OCI-LY1 (cell line): ENCODE measurements at regions not wholly inside any gene's neighbourhood (a gene's known extent, or its start where the extent isn't known, plus 50 kb on each side); places are given as distances from the start of the nearest gene placed in this dataset.
"Not testable (repeated sequence)": the region's sequence is repeated elsewhere in the genome, so short reads cannot be mapped to it uniquely, and the experiment has no call there.

ENCODE experiments used
- H2AFZ ChIP-seq: fragments of 200-600 bp; sonication (generic), shearing (Covaris generic); 2 replicates; pipeline ENCODE4 v1.6.0; 2014; ENCODE audit warnings: antibody characterized with exemption, mild to moderate bottlenecking, low read length
- H3F3A ChIP-seq: fragments of 200-600 bp; sonication (generic), shearing (Covaris generic); 2 replicates; pipeline ENCODE4 v1.6.0; 2014; ENCODE audit warnings: mild to moderate bottlenecking, antibody characterized with exemption, low read length, moderate library complexity; ENCODE audit not compliant: insufficient read depth
- H3K27ac ChIP-seq: fragments of 200-600 bp; sonication (generic); 2 replicates; pipeline ENCODE4 v1.5.1; 2014; ENCODE audit warnings: low read length, mixed run types, mild to moderate bottlenecking, low read depth; ENCODE audit not compliant: poor library complexity, severe bottlenecking
- H3K27me3 ChIP-seq: fragments of 200-600 bp; sonication (generic); 2 replicates; pipeline ENCODE4 v1.6.0; 2014; ENCODE audit warnings: antibody characterized with exemption, mild to moderate bottlenecking, low read length, moderate library complexity; ENCODE audit not compliant: insufficient read depth
- H3K36me3 ChIP-seq: fragments of 200-600 bp; sonication (generic); 2 replicates; pipeline ENCODE4 v1.6.1; 2014; ENCODE audit warnings: mild to moderate bottlenecking, antibody characterized with exemption, low read length, moderate library complexity, mixed read lengths; ENCODE audit not compliant: insufficient read depth
- H3K4me1 ChIP-seq: fragments of 200-600 bp; sonication (generic); 2 replicates; pipeline ENCODE4 v1.5.1; 2014; ENCODE audit warnings: mild to moderate bottlenecking, low read length, moderate library complexity; ENCODE audit not compliant: insufficient read depth, severe bottlenecking
- H3K4me2 ChIP-seq: fragments of 200-600 bp; sonication (generic), shearing (Covaris generic); 2 replicates; pipeline ENCODE4 v1.6.1; 2014; ENCODE audit warnings: low read length
- H3K4me3 ChIP-seq: fragments of 200-600 bp; sonication (generic); 2 replicates; pipeline ENCODE4 v1.5.1; 2014; ENCODE audit warnings: low read length, low read depth, mild to moderate bottlenecking, mixed read lengths; ENCODE audit not compliant: poor library complexity, severe bottlenecking
- H3K79me2 ChIP-seq: fragments of 200-600 bp; shearing (Covaris generic); 2 replicates; pipeline ENCODE4 v1.6.1; 2016; ENCODE audit warnings: mixed run types, low read length, mixed read lengths; ENCODE audit not compliant: insufficient read depth
- H3K9ac ChIP-seq: fragments of 200-600 bp; sonication (generic), shearing (Covaris generic); 2 replicates; pipeline ENCODE4 v1.6.1; 2014; ENCODE audit warnings: mild to moderate bottlenecking, low read length, mixed read lengths
- H3K9me2 ChIP-seq: fragments of 200-600 bp; sonication (generic), shearing (Covaris generic); 2 replicates; pipeline ENCODE4 v1.6.1; 2014; ENCODE audit warnings: low read depth, mild to moderate bottlenecking, low read length, mixed read lengths
- H3K9me3 ChIP-seq: fragments of 200-600 bp; shearing (Covaris generic); 2 replicates; pipeline ENCODE4 v1.6.1; 2014; ENCODE audit warnings: low read length, mixed read lengths
- H4K20me1 ChIP-seq: fragments of 200-600 bp; sonication (generic), shearing (Covaris generic); 2 replicates; pipeline ENCODE4 v1.6.0; 2016; ENCODE audit warnings: mild to moderate bottlenecking, low read length; ENCODE audit not compliant: insufficient read depth
- CTCF ChIP-seq: fragments of 200-600 bp; sonication (generic), shearing (Covaris generic); IDR thresholded peaks from 2 replicates; pipeline ENCODE4 v1.5.1; 2017; ENCODE audit warnings: mild to moderate bottlenecking, antibody characterized with exemption, low read length, moderate library complexity, mixed read lengths
- EZH2 ChIP-seq: fragments of 200-600 bp; sonication (generic), shearing (Covaris generic); IDR thresholded peaks from 2 replicates; pipeline ENCODE4 v1.8.0; 2017; ENCODE audit warnings: borderline replicate concordance, mixed run types, mild to moderate bottlenecking, antibody characterized with exemption, low read length, moderate library complexity, mixed read lengths

GRCh38 chr13:54248306-54248705 lies 1219.7 kb downstream of the OLFM4 start:
- no peaks in the 10 kb centered on the region for H4K20me1 ChIP-seq
- H3K4me1 ChIP-seq = no peaks in the 10 kb centered on the region
- no peak overlapping the region for H3K4me2 ChIP-seq
- H3K9ac ChIP-seq = no peak overlapping the region
- no peaks in the 10 kb centered on the region for H3F3A ChIP-seq
- no peak for TF ChIP-seq CTCF
- no peak for TF ChIP-seq EZH2
- H2AFZ ChIP-seq = no peak overlapping the region
- no peaks in the 10 kb centered on the region for H3K27me3 ChIP-seq
- H3K9me2 ChIP-seq = no peaks in the 10 kb centered on the region
- no peaks in the 10 kb centered on the region for H3K36me3 ChIP-seq
- H3K27ac ChIP-seq = no peak overlapping the region
- H3K9me3 ChIP-seq = no peaks in the 10 kb centered on the region
- H3K4me3 ChIP-seq = no peak overlapping the region
- no peaks in the 10 kb centered on the region for H3K79me2 ChIP-seq

- no peaks in the 10 kb centered on the region for H3K9me2 ChIP-seq
Observed at GRCh38 chr13:54261856-54262255, 1233.2 kb downstream of the OLFM4 start.

GRCh38 chr13:54263868-54264267 lies 1235.3 kb downstream of the OLFM4 start:
- TF ChIP-seq CTCF = no peak
- TF ChIP-seq EZH2 = no peak

More at GRCh38 chr13:54261856-54262255, 1233.2 kb downstream of the OLFM4 start:
- H3K79me2 ChIP-seq = no peaks in the 10 kb centered on the region
- H3K27ac ChIP-seq = no peak overlapping the region
- no peaks in the 10 kb centered on the region for H3K27me3 ChIP-seq
- H3K4me2 ChIP-seq = no peak overlapping the region
- H3K9me3 ChIP-seq = no peaks in the 10 kb centered on the region
- TF ChIP-seq CTCF = no peak
- no peak for TF ChIP-seq EZH2
- H4K20me1 ChIP-seq = no peaks in the 10 kb centered on the region
- no peak overlapping the region for H3K9ac ChIP-seq
- H3K36me3 ChIP-seq = no peaks in the 10 kb centered on the region
- no peaks in the 10 kb centered on the region for H3F3A ChIP-seq
- no peak overlapping the region for H2AFZ ChIP-seq
- no peak overlapping the region for H3K4me3 ChIP-seq
- H3K4me1 ChIP-seq = no peaks in the 10 kb centered on the region

GRCh38 chr13:54267253-54267668 lies 1238.6 kb downstream of the OLFM4 start:
- not testable (repeated sequence) for H3K4me1 ChIP-seq, H3K9me2 ChIP-seq, H3K4me3 ChIP-seq, H3K4me2 ChIP-seq, H3K36me3 ChIP-seq, H3K27ac ChIP-seq, H2AFZ ChIP-seq, H3K27me3 ChIP-seq, H3F3A ChIP-seq, H3K9me3 ChIP-seq, H3K9ac ChIP-seq, H3K79me2 ChIP-seq, H4K20me1 ChIP-seq

More at GRCh38 chr13:54263868-54264267, 1235.3 kb downstream of the OLFM4 start:
- Histone ChIP-seq H3K27ac (no peak overlapping the region), H3K36me3 (no peaks in the 10 kb centered on the region), H3K9ac (no peak overlapping the region), H3K27me3 (no peaks in the 10 kb centered on the region), H3F3A (no peaks in the 10 kb centered on the region), H3K9me3 (no peaks in the 10 kb centered on the region), H3K9me2 (no peaks in the 10 kb centered on the region), H4K20me1 (no peaks in the 10 kb centered on the region), H3K4me3 (no peak overlapping the region), H3K79me2 (no peaks in the 10 kb centered on the region), H3K4me1 (no peaks in the 10 kb centered on the region), H3K4me2 (no peak overlapping the region), H2AFZ (no peak overlapping the region)

- not testable (repeated sequence) for H3K4me1 ChIP-seq, H4K20me1 ChIP-seq, H3K9me3 ChIP-seq, H3K9me2 ChIP-seq, H3K9ac ChIP-seq, H3F3A ChIP-seq, H2AFZ ChIP-seq, H3K4me3 ChIP-seq, H3K79me2 ChIP-seq, H3K36me3 ChIP-seq, H3K27ac ChIP-seq, H3K4me2 ChIP-seq, H3K27me3 ChIP-seq
Observed at GRCh38 chr13:54268013-54268695, 1239.5 kb downstream of the OLFM4 start.
